ENCODE measurements at regions not wholly inside any gene's neighbourhood (a gene's known extent, or its start where the extent isn't known, plus 50 kb on each side); places are given as distances from the start of the nearest gene placed in this dataset.
A peak's percentile ranks its signal among the peaks of the same experiment; 100 is the strongest.

DNA sequence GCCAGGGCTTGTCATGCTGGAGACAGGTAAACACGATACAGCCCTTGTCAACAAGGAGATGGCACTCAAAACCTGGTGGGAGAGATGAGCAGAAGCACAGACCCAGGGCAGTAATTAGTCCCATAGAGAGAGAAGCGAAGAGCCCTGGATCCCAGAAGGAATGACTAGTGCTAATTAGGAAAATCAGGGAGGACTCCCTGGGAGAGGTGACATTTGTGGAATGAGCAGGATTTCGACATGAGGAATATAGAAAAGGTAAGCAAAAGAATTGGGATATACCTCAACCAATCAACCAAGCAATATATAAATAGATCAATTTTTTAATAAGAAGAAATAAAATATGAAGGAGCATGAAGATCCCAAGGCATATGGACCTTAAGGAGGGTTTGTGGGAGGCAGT, 98.5 kb upstream of the GJB5 start:
- no peak for DNase-seq (ENCODE audit: low read depth)

DNA sequence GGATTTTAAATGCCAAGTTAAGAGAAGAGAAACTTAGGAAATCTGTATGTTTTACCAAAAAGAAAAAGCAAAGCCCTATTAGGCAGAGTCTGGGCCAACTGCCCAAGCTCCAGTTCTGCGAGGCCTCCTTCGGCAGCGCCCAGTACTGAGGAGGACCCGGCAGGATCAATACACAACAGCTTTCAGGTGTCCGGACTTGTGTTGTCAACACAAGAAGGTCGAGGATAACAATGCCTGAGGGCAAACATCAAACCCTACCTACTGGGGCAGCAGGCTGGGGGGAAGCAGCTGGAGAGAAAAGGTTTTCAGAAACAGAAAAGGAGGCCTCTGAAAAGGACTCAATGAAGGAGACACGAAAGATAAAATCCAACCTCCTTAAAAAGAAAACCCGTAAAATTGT, 98.1 kb upstream of the GJB5 start:
- no peak for DNase-seq (ENCODE audit: low read depth)

DNA sequence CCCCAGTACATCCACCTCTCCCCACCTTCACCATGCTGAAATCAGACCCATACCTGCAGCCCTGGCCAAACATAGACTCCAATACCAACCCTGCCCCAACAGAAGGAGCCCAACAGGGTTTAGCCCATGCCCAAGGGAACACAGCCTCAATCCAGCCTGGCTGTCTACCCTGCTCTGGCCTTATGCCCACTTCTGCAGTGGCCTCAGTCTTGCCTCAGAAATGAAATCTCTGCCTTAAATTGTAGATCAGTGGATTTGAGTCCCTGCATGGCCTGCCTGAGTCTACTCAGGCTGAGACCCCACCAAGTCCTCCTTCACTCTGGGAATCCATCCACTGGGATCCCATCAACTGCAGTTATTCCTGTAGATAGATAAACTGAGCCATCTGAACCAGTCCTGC, 97.6 kb upstream of the GJB5 start:
- DNase-seq (ENCODE audit: low read depth), result no peak

DNA sequence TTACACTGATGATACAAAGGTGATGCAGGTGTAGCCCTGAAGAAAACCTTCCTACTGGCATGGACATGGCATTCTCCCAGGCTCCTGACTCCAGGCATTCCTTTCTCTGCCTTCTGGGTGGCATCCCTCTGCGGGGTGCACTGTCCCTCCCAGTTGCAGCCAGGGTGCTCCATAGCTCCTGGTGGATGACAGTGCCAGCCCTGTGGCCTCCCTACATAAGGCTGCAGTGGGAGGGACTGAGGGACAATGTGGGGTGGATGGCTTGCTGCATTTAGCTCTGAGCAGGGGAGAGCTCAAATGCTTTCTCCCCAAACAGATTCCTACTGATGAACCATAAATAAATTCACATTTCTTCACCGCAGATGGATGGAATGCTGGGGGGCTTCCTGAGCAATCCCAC, 97.0 kb upstream of the GJB5 start:
- DNase-seq (ENCODE audit: low read depth), result no peak

DNA sequence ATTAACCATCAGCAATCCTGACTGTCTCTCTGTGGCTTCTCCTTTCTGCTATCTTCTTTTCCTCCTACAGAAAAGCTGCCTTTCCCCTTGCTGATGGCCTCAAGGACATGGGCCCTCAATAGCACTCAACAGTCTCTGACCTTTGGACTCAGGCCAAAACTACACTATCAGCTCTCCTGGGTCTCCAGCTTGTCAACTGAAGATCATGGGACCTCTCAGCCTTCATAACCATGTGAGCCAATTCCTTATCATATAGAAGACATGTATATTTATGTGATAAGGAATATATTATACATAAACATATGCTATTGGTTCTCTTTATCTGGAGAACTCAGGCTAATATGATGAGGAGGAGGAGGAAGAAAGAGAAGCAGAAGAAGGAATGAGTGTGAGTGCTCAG, 91.8 kb upstream of the GJB5 start:
- DNase-seq (ENCODE audit: low read depth), result no peak

DNA sequence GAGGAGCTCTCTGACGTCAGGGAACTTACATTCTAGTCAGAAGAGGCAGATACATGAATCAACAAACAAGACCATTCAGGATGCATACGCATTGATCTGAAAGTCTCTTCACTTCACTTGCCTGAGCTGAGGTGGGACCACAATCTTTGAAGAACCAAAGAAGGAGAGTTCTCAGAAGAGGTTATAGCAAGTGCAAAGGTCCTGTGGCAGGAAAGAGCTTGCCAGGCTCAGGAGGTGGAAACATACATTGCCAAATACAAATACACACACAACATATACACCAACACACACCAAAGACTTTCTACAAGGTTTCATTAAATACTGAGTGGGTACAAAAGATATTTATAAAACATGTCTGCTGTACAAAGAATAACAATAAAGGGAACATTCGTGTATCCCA, 86.8 kb upstream of the GJB5 start:
- no peak for DNase-seq (ENCODE audit: low read depth)

DNA sequence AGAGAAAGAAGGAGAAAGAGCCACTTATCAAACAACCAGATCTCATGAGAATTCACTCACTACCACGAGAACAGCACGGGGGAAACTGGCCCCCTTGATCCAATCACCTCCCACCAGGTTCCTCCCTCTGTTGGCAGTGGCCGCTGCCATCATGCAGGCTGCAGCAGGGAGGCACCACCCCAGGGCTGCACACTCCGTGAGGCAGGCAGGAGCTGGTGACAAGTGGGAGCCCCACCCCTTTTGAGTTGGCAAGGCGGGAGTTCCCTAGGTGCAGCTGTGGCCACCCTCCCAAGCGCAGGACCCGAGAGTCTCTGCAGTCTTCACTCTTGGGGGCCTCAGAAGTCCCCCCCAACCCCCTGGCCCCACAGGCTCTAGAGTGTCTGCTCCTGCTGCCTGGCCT, 83.9 kb upstream of the GJB5 start:
- no peak for DNase-seq (ENCODE audit: low read depth)

DNA sequence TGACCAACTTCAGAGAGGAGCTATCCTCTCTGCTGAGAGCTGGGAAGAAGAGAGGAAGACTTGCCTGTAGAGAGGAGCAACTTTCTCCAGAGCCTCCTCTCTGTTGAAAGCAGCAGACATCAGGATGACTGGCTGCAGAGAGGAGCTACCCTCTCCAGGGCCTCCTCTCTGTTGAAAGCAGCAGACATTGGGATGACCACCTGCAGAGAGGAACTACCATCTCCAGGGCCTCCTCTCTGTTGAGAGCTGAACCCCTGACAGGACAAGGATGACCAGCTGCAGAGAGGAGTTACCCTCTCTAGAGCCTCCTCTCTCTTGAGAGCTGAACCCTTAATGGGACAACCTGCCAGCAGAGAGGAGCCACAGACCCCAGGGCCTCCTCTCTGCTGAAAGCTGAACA, 83.0 kb upstream of the GJB5 start:
- DNase-seq (ENCODE audit: low read depth), result no peak

DNA sequence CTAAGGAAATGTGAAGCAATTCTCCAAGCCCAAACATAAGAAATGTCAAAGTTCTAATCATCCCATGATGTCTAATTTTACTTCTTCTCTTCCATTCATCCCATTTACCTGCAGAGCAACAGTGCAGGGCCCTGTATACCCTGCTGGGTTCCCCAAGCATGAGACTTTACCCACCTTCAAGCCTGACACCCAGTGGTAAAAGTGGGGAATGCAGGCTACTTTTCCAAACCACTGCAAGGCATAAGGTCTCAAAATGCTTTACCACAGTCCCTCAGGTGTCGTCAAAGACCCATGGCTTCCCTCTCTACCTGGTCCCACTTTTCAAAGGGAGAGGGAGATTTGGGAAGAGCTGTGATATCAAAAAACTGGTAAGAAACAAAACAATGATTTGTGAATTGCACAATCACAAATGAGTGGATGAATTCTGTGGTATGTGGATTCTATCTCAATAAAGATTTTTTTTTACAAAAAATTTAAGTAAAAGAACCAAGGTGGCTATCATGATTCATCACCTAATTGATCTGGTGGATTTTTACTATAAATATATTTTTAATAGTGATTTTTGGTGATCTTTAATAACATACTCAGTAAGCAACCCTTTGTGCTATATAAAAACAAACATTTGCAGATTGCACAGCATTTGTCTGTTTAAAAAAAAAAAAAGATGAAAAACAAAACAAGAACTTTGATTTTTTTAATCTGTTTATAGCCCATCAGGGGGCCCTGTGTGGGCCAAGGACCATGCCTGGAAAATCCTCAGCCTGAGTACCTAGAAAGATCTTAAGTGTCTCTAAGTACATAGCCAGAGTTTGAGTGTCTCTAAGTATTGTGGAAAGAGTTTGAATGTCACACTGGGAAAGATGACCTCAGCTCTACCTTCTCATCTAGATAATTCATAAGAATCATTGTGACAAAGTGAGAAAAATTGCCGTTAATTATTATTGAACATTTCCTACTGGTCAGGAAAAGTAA, 73.1 kb upstream of the GJB5 start:
- peak; percentile 13 for DNase-seq (ENCODE audit: low read depth)

DNA sequence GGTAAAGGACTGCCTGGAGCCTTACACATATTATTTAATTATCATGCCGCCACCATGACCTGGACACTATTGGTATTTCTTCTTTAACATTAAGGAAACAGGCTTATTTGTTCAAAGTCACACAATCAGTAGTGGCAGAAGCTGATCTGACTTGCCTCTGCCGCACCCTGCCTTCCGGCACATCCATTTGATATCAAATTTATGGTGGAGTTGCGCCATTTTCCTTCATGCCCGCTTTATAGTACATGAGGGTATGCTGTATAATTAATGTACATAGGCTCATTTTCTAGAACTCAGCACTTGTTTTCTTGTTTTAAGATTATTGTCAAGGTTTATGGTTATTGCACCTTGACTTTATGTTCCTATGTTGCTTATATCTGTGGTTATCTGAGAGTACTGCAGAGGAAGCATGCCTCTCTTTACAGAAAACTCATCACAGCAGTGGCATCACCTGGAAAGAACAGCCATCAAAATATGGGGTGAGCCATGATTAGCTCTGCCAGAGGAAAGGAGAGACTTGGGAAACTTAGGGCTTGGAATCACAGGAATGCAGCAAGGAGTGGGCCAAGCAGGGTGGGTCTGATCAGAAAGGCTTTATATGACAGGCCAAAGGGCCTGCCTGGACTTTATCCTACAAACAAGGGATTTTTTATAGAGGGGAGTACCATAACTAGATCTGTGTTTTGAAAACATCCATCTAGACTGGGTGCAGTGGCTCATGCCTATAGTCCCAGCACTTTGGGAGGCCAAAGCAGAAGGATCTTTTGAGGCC, 72.2 kb upstream of the GJB5 start:
- no peak for DNase-seq (ENCODE audit: low read depth)

DNA sequence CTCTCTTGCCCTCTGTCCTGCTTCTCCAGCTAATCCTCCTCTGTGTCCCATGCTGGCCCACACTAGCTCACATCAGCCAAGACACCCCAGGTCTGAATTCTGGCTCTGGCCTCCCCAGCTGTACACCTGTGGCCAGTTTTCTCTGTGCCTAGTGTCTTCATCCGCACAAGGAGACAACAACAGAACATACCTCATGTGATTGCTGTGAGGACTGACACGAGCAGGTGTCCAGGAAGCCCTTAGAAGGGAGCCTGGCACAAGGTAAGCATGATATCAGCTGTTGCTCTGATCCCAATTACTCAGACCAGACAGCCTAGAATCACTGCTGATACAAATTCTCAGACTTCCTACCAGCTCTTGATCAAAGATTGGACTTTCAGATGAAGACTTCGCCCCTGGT, 71.2 kb upstream of the GJB5 start:
- DNase-seq (ENCODE audit: low read depth), result no peak

DNA sequence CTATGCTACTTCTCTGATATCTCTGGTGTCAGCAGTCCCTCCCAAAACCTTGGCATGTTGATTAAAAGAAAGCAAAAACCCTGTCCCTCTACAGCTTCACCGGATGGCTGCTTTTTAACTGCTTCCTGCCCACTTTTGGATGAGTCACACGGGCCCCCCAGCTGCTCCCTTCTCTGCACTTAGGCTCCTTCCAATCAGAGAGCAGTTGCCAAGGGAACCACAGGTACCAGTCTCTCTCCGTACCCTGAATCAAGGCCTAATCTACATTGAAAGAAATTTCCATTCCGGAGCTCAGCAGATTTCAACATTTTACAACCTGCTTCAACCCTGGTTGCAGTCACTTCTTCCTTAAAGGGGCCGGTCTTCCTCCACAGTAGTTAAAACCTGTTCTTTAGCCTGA, 70.6 kb upstream of the GJB5 start:
- DNase-seq (ENCODE audit: low read depth), result no peak

DNA sequence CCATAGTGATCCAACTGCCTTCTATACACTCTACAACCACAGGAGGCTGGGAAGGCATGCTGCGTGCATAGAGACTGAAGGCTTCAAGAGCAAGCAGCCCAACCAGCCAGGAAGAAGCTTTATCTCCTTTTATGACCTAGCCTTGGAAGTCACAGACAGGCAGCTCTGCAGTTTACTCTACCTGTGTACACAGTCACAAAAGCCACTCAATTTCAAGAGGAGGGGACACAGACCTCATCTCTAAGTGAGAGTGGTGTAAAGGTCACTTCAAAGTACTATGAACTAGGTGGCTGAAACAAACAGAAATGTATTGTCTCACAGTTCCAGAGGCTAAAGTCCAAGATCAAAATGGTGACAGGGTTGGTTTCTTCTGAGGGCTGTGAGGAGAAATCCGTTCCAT, 69.6 kb upstream of the GJB5 start:
- no peak for DNase-seq (ENCODE audit: low read depth)

DNA sequence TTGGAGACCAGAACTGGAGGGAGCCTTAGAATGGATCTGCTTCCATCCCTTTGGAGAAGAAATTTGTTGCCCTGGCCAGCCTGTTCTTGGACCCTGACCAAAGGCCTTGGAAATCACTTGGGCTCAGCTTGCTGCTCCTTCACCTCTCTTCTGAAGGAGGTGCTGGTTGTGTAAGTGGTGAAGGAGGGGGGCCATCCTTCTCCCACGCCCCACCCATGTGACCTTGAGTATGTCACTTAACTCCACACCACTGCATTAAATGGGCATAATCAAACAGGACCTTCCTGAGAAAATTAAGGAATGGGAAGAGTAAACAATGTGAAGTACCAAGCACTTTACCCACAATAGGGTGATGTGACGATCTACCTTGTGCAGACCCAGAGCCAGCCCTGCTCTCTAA, 68.3 kb upstream of the GJB5 start:
- DNase-seq (ENCODE audit: low read depth), result no peak

DNA sequence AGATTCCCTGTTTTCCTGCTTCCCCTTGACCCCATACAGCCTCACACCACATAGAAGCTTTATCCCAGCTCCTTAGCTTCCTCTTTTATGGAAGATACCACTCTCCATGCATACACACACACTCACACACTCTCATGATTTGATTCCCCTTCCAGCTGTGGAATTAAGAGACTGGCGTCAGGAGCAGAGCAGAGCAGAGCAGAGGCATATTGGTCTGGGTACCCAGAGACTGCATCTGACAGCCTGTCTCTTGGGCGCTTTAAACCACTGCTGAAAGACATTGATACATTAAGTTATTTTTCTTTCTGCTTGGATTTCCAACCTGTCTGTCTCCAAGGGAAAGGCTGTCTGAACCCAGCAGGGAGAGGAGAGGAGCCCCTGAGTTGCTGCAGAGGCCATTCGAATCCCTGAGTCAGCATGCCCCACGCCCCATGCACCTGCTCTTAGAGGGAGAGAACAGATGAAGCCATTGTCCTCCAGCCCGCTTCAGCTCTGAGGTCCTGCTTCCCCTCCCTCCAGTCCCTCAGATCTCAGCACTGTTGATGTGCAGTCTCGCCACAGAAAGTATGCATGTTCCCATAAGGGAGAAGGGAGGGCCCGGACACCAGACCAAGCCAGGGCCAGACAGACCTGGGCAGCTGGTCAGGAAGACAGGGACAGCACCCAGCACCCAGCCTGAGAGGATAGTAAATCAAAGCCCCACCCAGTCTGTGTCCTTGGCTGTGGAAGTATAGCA, 66.7 kb upstream of the GJB5 start:
- DNase-seq (ENCODE audit: low read depth), result no peak

DNA sequence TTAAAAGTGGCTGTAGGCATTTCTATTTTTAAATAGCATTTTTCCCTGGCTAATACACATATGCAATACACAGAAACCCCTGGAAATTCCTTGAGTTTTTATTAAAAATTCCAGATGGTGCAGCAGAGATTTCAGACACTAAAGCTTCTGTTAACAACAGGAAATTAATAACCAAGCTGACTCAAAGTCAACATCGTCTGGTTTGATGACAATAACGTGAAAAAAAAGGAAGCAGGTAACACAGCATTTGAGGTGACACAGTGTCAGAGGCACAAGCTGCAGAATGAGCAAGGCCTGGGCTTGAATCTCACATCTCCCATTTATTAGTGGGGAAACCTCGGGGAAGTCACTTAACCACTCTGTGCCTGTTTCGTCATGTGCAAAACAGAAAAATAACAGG, 64.6 kb upstream of the GJB5 start:
- DNase-seq (ENCODE audit: low read depth), result no peak

DNA sequence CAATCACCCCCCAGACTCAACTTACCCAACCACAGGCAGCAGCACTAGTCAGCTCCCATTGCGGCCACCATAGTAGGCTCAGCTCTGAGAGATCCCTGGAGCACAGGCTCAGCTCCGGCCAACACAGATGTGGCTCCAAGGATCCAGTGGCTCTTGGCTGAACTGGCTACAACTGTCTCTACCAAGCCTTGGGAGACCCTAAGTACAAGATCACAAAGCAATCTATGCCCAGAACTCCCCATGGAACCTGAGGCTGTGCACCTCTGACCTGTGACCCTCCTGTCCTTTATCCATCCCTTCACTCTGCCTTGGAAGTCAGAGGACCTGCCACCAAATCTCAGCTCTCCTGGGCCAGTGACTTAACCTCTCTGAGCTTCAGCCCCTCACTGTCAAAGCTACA, 61.8 kb upstream of the GJB5 start:
- no peak for DNase-seq (ENCODE audit: low read depth)

DNA sequence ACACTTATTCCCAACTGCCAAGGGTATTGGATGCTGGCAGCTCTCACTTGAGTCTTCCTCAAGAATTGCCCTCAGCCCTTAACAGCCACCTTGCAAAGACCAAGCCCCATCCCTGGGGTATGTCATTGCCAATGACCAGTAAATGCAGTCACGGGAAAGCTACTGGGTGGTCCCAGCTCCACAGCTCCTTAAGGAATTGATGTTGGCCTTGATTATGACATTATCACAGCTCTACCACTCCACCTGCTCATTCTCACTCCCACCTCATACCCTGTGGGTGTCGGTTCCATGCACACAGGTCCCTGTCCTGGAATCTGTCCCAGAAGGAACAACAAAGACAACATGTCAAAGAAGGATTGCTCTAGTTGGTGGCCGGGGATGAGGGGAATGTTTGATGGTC, 60.5 kb upstream of the GJB5 start:
- DNase-seq (ENCODE audit: low read depth), result no peak

DNA sequence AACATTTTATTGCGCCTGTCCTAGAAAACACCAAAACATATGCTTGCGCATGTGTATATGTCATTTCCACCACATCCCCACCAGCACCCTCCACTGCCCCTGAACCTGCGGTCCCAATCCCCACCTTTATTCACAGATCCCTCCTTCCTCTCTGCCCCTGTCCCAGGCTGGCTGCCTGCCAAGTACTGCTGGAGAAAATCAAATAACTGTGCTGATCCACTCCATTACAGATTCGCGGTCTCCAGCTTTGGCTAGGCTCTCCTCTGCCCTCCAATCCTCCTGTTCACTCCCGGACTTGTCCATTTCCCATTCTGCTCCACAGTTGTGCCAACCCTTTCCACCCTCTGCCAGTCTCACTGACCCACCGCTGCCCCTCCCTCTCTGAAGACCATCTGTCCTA, 59.3 kb upstream of the GJB5 start:
- no peak for DNase-seq (ENCODE audit: low read depth)

DNA sequence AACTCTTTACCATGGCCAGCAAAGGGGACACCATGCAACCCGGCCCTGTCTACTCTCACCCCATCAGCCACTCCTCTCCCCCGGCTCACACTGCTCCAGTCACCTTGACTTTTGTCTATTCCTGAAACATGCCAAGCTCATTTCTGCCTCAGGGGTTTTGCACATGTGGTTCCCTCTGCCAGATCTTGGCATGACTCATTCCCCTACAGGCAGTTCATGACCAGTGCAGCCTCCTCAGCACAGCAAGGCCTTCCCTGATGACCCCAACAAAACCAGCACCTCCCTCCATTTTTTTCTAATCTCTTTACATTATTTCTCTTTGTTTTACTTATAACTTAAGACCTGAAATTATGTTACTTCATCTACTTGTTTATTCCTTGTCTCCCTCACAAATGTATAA, 58.6 kb upstream of the GJB5 start:
- no peak for DNase-seq (ENCODE audit: low read depth)

DNA sequence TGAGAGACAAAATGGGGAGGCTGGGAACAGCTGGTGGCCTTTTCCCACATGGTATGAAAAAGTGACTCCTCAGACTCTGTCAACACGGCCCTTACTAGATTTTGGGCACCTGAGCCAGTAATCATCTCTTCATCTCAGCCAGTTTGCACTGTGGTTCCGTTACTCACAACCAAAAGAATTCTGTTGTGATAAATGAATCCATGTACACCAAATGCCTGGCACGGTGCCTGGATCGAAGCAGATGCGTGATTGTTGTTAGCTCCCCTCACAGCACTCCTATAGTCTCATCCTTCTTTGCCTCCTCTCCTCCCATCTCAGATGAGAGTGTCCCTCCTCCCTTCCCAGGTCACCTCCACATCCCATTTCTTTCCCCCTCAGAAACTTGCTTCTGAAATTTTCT, 57.9 kb upstream of the GJB5 start:
- no peak for DNase-seq (ENCODE audit: low read depth)

DNA sequence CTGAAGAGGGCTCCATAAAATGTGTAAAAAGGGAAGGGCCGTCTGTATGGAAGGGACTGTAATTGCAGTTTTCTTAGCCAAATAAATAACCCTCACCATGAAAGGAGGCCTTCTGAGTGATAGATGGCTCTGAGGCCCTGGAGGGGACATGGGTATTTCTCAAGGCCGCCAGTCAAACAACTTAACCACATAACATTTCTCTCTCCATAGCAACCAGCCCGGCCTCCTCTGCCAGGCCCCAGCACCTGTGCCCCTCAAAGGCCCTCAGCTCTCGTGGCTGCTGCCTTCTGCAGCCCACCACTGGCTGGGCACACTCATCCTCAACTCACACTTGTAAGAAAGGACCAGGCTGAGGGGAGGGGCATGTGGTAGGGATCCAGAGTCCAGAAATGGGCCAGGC, 57.0 kb upstream of the GJB5 start:
- no peak for DNase-seq (ENCODE audit: low read depth)

Data from activated gamma-delta T cell treated with anti-CD3 and anti-CD28 coated beads, Interleukin-2, amount 50 U/mL, for 16 hours (primary cell).